Right lobe of liver (tissue), 4 donors: ENCODE measurements at regions not wholly inside any gene's neighbourhood (a gene's known extent, or its start where the extent isn't known, plus 50 kb on each side); places are given as distances from the start of the nearest gene placed in this dataset.

Experiments used
- POLR2A ChIP-seq: fragments of 450-650 bp; IDR thresholded peaks from one replicate; pipeline ENCODE4 v1.6.1; 2017; ENCODE audit warnings: antibody characterized with exemption, mild to moderate bottlenecking
- TF ChIP-seq, protein P1 (sequence below), 4 donors: fragments of 200-600 bp in 3 of 4; fragments of 450-650 bp in 1 of 4; IDR thresholded peaks; one replicate each; pipeline versions ENCODE4 v1.5.1 to v1.8.0; 2016 to 2022; ENCODE audit warnings: antibody characterized with exemption in 4 of 4, mild to moderate bottlenecking in 2 of 4
- donor health status: DM: no; HTN: no; CAD: no.
- donor health status: DM: no; HTN: no; CAD: no.
- donor health status: DM: no; HTN: yes; CAD: no.

DNA sequence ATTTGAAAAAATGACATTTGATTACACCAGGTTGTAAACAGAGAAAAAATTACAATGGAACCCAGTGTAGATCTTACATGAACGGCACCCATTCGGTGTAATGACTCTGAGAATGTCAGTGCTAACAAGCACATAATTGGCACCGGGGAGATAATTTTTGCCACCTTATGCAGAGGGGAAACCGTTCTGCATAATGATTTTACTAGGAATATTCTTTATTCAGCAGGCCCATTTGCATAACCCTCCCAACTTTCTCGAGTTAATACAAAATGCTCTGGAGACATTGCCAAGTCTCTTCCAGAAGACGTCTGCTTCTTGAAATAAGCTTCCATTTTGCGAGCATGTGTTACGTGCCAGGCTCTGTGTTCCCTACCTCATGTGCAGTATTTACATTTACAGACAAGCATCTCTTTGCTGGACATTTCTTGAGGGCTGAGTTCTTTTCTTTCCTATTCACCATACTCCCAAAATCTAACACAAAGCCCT, 275.8 kb downstream of the MIAT start:
- TF ChIP-seq, protein P1, sequence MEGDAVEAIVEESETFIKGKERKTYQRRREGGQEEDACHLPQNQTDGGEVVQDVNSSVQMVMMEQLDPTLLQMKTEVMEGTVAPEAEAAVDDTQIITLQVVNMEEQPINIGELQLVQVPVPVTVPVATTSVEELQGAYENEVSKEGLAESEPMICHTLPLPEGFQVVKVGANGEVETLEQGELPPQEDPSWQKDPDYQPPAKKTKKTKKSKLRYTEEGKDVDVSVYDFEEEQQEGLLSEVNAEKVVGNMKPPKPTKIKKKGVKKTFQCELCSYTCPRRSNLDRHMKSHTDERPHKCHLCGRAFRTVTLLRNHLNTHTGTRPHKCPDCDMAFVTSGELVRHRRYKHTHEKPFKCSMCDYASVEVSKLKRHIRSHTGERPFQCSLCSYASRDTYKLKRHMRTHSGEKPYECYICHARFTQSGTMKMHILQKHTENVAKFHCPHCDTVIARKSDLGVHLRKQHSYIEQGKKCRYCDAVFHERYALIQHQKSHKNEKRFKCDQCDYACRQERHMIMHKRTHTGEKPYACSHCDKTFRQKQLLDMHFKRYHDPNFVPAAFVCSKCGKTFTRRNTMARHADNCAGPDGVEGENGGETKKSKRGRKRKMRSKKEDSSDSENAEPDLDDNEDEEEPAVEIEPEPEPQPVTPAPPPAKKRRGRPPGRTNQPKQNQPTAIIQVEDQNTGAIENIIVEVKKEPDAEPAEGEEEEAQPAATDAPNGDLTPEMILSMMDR (IDR thresholded peaks at IDR 0.05): no peak
- no peak for TF ChIP-seq POLR2A
